NAMALWA (cell line): ENCODE measurements at regions not wholly inside any gene's neighbourhood (a gene's known extent, or its start where the extent isn't known, plus 50 kb on each side); places are given as distances from the start of the nearest gene placed in this dataset.
"Not testable (repeated sequence)": the region's sequence is repeated elsewhere in the genome, so short reads cannot be mapped to it uniquely, and the experiment has no call there.

ENCODE experiments used
- DNase-seq: peaks from one replicate; pipeline ENCODE4 v3.0.0-alpha.2; 2015; ENCODE audit warnings: low spot score

DNA sequence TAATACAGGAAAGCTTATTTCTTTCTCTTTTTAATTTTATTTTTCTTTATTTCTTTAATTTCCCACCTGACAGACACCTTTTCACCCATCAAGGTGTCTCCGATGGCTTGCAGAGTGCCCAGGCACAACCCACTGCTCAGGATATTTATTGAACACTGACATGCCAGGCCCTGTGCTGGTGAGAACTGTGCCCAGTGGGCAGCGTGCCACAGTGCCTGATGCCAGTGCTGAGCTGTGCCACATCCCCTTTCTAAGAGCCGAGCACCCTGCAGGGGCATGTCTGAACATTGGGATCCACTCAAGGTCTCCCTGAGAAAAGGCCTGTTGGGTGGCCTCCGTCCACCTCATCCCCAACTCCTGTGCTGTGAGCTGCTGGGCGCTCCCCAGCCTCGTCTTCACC is 158.6 kb upstream of the RAB6C start:
- DNase-seq: no peak

DNA sequence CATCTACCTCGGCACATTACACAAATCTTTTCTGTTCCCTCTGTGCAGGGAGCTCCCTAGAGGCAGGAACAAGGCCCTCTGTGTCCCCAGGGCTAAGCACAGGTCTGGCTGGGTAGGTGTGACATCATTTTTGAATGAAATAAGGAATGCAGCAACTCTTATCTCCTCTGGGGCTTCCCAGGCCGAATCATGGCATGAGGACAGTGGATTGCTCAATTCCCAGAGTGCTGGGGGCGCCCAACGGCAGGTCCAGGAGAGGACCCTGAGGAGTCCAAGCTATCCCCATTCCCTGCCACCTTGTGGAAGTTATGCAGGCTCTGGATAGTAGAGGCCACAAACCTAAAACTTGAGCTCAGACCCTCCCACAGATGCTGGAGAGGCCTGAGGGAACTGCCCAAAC is 158.0 kb upstream of the RAB6C start:
- DNase-seq: no peak

DNA sequence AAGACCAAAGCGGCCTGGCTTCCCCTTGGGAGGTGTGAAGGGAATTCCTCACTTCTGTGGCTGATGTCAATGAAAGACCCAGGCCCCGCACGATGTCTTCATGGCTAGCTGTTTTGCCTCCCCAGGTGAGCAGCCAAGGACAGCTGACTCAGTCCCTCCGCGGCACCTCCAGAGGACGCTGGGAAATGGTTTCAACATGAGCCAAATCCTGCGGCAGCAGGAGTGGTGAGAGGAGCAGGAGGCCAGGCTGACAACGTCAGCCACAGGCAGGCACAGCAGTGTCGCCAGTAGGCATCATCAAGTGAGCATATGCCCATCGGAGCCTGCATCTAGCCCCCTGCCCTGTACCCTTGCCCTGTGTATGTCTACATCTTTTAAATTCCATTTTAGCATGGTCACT is 156.4 kb upstream of the RAB6C start:
- DNase-seq: no peak

DNA sequence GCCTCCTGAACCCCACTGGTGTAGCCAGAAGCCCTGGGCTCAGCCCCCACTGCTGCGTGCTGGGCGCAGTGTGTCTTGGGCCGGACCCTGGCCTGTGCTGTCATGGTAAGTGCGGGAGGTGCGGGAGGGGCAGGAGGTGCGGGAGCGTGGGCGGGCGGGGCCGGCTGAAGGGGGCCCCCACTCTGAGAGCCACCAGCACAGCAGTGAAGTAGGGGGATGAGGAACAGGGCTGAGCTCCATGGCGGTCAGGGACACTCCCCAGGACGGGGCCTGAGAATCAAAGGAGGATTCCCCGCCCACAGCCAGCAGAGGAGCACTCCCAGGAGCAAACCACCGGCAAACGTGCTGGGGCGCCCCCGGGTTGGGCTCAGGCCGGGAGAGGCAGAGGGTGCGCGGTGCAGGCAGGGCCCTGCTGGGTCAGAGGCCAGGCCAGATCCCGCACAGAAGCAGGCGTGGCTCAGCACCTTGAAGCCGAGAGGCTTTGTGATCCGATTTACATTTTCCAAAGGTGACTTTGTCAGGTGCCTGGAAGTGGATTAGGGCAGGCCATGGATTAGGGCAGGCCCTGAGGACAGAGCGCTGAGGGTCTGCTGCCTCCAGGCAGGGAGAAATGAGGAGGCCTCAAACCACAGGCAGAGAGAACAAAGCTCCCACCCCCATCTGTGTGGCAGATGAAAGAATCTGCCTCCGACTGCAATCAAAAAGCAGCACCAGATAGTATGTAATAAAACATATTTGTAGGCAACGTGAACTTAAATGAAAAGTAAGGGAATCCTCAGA is 152.0 kb upstream of the RAB6C start:
- no peak for DNase-seq

DNA sequence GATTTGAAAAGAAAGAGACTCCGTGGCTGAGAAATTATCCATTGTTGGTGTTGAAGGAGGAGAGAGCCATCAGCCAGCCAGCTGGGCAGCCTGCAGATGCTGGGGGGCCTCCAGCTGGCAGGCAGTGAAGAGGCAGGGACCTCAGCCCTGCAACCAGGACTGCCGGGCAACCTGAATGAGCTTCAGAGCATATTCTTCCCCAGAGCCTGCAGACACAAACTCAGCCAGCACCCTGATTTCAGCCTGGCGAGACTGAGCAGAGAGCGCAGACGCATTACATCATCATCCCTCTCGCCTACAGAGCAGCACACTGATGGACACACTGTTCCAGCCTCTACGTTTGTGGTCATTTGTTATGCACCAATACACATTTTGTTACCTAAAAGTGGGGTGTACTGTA is 150.7 kb upstream of the RAB6C start:
- DNase-seq: no peak

DNA sequence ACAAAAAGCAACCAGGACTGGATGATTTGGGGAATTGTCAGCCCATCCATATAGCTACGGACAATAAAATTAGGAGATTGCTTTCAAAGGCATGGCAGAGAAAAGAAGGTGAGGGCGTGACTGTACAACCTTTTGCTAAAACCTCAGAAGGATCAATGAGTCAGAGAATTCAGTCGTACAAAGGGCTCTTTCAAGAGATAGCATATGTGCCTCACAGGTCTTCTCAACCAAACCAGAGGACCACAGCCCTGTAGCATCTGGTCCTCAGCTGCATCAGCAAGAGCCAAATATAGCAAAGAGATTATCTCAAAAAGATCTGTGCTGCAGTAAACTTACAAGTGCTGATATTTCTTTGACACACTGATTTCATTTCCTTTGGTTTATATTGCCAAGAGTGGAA is 149.9 kb upstream of the RAB6C start:
- no peak for DNase-seq

DNA sequence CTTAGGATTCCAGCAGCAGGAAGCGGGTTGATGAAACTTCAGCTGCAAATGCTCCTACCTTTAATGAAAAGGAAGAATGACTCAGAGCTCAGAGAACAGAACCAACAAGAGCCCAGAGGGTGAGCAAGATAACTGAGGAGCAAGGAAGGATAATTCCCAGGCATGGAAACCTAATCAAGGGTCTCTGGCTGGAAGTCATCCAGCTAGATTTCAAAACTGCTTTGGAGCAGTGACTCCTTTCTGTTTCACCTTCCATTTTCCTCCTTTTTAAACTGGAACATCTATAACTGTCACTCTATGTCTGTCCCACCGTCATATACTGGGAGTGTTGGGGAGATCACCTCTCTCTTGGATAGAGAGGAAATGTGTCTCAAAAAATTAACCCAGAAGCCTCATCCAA is 148.4 kb upstream of the RAB6C start:
- DNase-seq: no peak

DNA sequence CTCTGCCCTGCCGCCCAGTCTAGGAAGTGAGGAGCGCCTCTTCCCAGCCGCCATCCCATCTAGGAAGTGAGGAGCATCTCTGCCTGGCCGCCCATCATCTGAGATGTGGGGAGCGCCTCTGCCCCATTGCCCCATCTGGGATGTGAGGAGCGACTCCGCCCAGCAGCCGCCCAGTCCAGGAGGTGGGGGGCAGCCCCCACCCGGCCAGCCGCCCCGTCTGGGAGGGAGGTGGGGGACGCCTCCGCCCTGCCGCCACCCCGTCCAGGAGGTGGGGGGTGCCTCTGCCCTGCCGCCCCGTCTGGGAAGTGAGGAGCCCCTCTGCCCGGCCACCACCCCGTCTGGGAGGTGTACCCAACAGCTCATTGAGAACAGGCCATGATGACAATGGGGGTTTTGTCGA is 146.0 kb upstream of the RAB6C start:
- not testable (repeated sequence) for DNase-seq

DNA sequence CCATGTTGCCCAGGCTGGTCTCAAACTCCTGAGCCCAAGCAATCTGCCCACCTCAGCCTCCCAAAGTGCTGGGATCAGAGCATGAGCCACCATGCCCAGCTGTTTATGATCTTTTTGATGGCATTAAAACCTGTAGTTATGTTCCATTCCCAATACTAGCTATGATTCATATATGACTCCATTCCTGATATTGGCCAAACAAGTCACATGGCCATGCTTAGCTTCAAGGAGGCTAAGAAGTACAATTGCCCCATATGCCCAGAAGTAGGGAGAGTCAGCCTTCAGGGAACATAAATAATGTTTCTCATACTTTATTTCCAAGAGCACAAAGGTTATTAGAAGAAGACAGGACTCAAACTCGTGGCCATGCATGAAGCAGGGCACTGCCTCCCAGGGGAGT is 132.4 kb upstream of the RAB6C start:
- DNase-seq: no peak

DNA sequence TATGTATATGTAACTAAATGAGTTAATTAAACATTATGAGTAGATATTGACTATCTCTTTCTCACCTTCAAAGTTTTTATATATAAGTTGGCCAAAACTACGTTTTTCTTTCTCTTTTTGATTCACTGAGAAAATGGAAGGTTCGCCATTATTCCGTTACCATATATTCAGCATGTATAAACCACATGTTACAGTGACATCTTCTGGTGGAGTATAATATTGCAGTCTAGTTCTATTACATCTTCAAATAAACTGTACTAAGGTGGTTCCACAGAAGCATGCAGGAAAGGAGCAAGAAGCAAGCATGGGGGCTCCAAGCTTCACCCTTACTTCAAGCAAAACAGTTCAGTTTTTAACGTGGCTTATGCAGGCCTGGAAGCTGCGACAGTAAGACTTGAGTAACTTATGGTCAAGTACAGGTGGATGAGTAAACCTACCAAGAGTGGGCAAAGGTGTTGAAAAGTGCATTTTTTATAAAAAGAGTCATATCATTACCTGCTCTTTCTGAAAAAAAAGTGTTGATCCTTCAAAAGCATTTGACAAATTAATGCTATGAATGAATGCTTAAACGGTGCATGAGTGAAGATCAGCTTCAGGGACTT is 129.8 kb upstream of the RAB6C start:
- peak; percentile 84 for DNase-seq

DNA sequence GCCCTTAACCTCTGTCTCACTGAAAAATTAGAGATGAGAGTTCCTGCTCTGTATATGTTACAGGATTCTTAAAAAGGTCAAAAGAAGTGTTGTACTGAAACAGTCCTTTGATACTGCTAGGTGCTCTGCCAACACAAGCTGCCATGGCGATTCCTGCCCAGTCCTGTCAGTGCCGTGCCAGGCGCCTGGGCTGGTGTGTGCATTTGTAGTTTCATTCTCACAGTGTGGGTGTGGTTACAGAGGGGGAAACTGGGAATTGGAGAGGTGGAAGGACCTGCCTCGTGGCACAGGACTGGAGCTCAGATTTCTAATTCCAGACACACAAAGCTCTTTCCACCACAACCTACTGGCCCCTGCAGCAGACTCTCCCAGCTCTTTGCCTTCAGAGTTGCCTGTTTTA is 122.3 kb upstream of the RAB6C start:
- no peak for DNase-seq

DNA sequence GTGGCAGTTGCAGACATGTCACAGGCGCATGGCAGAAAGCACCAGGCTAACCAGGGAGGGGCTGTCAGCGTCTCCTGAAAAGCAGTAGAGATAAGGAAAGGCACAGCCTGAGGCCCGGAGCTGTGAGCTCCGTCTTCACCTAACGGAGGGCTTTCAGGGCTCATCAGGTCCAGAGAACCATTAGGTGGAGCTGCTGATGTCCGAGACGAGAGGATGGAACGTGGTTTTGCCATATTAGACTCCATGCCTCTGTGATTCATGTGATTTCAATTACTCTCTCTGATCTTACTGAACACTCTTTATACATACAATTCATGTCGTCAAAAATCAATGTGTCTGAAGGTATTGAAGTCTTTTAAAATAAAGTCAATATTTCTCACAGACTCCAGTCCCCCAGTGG is 120.3 kb upstream of the RAB6C start:
- DNase-seq: no peak

DNA sequence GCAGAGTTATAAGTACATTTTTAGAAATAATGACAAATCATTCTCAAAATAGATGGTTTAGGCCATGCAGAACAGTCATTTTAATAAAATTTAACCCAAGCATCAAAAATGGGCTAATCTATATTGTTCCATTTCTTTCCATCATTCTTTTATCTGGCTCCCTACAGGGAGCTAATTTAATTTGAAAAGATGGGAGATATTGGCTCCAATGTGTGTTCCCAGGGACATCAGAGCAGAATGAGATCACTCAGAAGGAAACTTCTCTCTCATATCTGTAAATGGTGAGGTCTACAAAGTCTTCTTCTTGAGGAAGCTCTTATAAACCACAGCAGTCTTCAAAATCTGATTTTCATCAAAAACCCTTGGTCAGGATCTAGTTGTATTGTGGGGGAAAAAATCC is 119.4 kb upstream of the RAB6C start:
- no peak for DNase-seq

DNA sequence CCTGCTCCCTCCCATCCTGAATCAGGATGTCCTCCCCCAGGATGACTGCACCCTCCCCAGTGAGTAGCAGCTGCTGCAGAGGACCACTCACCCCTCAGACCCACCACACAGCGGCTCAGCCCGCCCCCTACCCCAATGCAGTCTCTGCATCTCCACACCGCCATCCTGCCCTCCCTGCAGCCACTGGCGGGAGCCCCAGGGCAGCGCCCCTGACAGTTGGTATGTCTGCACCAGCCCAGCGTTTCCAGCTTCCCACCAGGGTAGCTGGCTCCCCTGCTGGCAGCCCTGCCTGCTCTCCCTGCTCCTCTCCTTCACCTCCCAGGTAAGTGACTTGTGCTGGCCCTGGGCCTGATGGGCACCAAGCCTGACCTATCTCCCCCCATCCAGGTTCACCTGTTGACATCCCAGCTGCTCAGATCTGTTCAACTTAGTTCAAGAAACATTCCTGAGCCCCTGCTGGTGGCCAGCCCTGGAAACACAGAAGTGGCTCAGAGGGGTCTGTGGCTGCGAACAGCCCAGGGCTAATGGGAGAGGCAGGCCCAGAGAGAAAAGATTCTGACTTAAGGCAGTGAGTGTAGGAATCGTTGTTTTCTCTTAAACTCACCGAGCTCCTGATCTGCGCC is 117.7 kb upstream of the RAB6C start:
- no peak for DNase-seq

DNA sequence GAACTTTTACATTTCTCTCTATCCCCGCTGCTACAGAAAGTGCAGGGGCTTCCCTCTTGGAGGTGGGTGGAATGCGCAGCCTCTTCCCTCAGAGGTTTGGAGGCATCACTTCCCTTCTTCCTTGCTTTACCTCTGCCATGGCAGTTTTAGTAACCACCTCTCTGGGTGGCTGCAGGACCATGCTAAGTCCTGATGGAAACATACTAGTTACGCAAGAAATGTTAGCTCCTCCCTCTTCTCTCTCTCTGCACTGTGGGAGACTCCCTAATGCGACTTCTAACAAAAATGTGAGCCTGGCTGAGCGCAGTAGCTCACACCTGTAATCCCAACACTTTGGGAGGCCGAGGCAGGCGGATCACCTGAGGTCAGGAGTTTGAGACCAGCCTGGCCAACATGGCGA is 116.8 kb upstream of the RAB6C start:
- no peak for DNase-seq

DNA sequence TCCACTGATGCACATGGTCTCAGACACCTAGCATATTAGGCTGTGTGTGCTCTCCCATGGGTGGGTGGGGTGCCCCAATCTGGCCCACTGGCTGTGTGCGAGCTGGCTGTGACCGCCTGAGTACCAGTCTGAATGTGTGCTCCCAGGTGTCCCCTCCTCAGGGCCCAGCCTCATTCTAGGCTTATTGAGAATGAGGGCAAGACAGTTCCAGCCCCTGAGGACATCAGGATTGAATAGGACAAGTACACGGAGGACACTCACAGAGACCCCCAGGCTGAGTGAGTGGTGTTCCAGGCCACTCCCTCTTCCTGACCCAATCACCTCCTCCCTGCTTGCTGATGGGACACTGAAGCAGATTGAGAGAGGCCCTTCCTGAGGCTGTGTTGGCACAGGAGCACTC is 116.1 kb upstream of the RAB6C start:
- DNase-seq: no peak

DNA sequence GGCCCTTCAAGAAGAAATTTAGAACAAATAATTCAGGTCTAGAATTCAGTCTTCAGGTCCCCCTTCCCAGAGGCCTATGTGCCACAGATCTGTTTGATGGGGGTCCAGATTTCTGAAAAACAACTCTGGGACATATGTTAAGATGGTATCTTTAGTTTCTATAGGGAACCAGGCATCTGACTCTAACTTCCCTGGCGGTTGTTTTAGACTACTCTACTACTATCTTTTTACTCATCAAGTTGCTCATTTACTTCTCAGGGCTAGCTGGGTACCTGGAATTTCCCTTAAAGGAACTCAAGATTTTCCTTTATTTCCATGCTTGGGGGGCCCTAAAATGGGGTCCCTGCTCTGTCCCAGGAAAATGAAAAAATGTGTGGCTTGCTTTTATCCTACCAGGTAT is 114.7 kb upstream of the RAB6C start:
- DNase-seq: no peak

DNA sequence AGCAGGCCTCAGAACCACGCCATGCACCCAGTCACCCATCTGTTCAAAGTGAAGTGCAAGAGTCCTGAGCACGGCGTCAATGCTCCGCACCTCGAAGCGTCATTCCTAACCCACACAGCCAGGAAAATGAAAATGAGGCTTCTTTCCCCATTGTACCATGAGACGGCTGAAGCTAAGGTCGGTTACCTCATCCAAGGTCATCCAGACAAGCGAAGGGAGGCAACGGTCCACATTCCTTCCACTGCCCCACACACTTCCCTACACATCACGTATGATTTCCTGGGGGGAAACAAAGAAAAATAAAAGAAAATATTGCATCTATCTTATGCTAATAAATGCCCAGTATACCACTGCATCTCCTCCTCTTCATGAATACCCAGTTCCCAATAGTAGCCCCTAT is 113.5 kb upstream of the RAB6C start:
- DNase-seq: no peak

DNA sequence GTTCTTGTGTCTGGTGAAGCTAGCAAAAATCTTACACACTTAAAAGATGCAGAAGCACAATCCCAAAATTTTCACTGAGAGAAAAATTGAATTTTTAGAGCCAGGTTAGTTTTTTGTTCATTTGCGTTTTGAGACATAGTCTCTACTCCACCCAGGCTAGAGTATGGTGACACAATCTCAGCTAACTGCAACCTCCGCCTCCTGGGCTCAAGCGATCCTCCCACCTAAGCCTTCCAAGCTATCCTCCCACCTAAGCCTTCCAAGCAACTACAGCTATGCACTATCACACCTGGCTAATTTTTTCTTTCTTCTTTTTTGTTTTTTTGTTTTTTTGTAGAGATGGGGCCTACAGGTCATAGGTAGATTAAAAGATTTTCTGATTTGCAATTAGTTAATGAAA is 113.1 kb upstream of the RAB6C start:
- DNase-seq: no peak

DNA sequence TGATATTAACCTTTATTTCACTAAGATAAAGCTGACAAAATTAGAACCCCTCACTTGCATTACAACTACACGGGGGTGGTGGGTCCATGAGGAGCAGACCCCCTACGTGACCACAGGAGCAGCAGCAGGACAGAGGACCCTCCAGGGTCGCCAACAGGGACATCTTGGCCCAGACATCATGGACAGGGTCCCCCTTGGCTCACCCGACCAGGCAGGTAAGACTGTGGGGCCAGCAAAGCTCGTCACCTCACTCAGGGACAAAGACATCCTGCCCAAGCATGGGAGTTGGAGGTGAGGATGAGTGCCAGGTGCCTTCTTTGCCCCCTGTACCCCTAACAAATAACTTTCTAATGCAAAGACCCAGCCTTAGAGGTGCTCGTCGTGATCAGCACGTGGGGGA is 111.3 kb upstream of the RAB6C start:
- no peak for DNase-seq

DNA sequence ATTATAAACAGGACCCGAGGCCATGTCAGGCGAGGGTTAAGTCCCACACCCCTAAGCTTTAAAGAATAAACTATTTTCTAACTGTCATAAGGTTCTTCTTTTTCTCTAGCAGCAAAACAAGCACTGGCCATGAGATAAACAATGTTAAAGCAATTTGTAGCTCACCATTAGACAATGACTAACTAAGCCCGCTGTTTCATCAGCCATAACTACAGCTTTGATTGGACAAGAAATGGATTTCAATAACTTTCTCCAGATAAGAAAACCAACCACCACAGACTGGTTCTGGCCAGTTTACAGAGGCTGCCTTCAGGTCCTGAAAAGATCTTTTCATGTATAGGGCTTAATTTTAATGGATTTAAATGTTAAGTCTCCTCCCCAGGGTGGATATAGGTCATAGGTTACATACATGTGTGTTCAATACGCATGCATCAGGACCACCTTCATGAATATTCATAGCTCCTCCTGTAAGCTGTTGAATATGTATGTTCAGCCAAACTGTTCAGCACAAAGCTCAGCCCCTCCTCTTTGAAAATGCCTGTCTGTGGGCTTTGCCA is 108.7 kb upstream of the RAB6C start:
- peak; percentile 24 for DNase-seq

DNA sequence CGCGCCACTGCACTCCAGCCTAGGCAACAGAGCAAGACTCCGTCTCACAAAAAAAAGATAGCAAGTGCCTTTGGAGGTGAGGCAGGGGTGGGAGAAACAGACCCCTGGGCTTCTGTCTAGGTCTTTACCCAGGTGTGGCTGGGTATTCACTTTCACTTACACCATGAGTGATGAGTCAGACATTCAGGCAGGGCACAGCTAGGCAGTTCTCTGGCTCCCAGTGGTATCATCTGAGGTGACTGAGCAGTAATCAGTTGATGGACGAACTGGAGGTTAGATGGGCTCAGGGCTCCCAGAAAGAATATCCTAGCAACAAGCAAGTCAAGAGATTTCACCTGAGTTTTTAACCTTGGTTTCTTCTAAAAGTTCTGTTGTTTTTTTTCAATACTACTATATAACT is 107.0 kb upstream of the RAB6C start:
- no peak for DNase-seq

DNA sequence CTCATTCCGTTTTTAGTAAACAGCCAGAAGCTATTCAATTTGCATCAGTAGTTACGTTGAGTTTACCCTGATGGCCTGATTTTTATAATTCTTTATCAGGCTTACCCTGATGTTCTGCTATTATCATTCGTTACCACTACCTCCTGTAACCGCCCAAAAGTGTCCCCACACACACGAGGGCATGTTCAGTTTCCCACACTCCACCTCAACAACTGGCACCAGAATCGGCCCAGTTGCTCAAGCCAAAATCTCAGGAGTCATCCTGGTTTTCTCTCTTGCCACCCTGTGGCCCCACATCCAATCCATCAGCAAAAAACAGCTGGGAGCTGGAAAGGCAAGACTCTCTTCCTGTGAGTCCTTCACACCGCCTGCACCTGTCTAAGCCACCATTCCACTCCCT is 102.9 kb upstream of the RAB6C start:
- DNase-seq: no peak
